ENCODE measurements at regions not wholly inside any gene's neighbourhood (a gene's known extent, or its start where the extent isn't known, plus 50 kb on each side); places are given as distances from the start of the nearest gene placed in this dataset.

- intact Hi-C loops (cut with DNase I) = no loop called here
Observed at GRCh38 chr14:22475381-22475780, 113.6 kb downstream of the DAD1 start.

GRCh38 chr14:22474730-22475351 is 114.2 kb downstream of the DAD1 start:
- TF ChIP-seq CTCF (IDR thresholded peaks at IDR 0.05) = no peak
- Histone ChIP-seq H3K36me3 (no peaks in the 10 kb centered on the region), H3K27ac (no peak overlapping the region), H3K27me3 (no peaks in the 10 kb centered on the region), H3K4me3 (no peak overlapping the region), H3K4me1 (peaks cover 0 to 3% of the 10 kb centered on the region in 2 donors), H3K9me3 (no peaks in the 10 kb centered on the region)
- intact Hi-C loops (cut with DNase I) = loop anchor here (5.0 kb wide), 1 partner anchor 158 kb away; no protein-coding TSS in a partner anchor
- DNase-seq (ENCODE audit: low spot score in 2 of 2) = no peak

More at GRCh38 chr14:22475381-22475780, 113.6 kb downstream of the DAD1 start:
- no peak for DNase-seq (ENCODE audit: low spot score in 2 of 2)
- no peak for TF ChIP-seq CTCF (IDR thresholded peaks at IDR 0.05)
- Histone ChIP-seq H3K27me3 (no peaks in the 10 kb centered on the region), H3K27ac (no peak overlapping the region), H3K36me3 (no peaks in the 10 kb centered on the region), H3K4me1 (peaks cover 0 to 3% of the 10 kb centered on the region in 2 donors), H3K9me3 (no peaks in the 10 kb centered on the region), H3K4me3 (no peak overlapping the region)

- peak in 1 of 3 experiments; percentile 53 for TF ChIP-seq CTCF (IDR thresholded peaks at IDR 0.05)
Observed at GRCh38 chr14:22472935-22473854, 115.8 kb downstream of the DAD1 start.

GRCh38 chr14:22472466-22472865 is 116.6 kb downstream of the DAD1 start:
- TF ChIP-seq CTCF (IDR thresholded peaks at IDR 0.05) = no peak
- Histone ChIP-seq H3K36me3 (no peaks in the 10 kb centered on the region), H3K4me3 (no peak overlapping the region), H3K27ac (no peak overlapping the region), H3K9me3 (no peaks in the 10 kb centered on the region), H3K27me3 (no peaks in the 10 kb centered on the region), H3K4me1 (peaks cover 0 to 3% of the 10 kb centered on the region in 2 donors)
- no peak for DNase-seq (ENCODE audit: low spot score in 2 of 2)
- intact Hi-C loops (cut with DNase I) = loop anchor here (5.0 kb wide), 1 partner anchor 155 kb away; no protein-coding TSS in a partner anchor

More at GRCh38 chr14:22472935-22473854, 115.8 kb downstream of the DAD1 start:
- H3K36me3 ChIP-seq = no peaks in the 10 kb centered on the region
- H3K9me3 ChIP-seq = no peaks in the 10 kb centered on the region
- no peak overlapping the region for H3K27ac ChIP-seq
- H3K27me3 ChIP-seq = no peaks in the 10 kb centered on the region
- intact Hi-C loops (cut with DNase I) = loop anchor here (1.0 to 5.0 kb wide), 2 partner anchors 86 to 156 kb away; no protein-coding TSS in a partner anchor
- peaks cover 0 to 3% of the 10 kb centered on the region in 2 donors for H3K4me1 ChIP-seq
- no peak for DNase-seq (ENCODE audit: low spot score in 2 of 2)
- H3K4me3 ChIP-seq = no peak overlapping the region

- no peak for DNase-seq (ENCODE audit: low spot score in 2 of 2)
- H3K4me1 ChIP-seq = peaks cover 0 to 3% of the 10 kb centered on the region in 2 donors
- no peak overlapping the region for H3K4me3 ChIP-seq
- no peaks in the 10 kb centered on the region for H3K27me3 ChIP-seq
- intact Hi-C loops (cut with DNase I) = loop anchor here (5.0 kb wide), 1 partner anchor 154 kb away; no protein-coding TSS in a partner anchor
- no peaks in the 10 kb centered on the region for H3K9me3 ChIP-seq
- no peaks in the 10 kb centered on the region for H3K36me3 ChIP-seq
- no peak overlapping the region for H3K27ac ChIP-seq
- peak in 2 of 3 experiments; percentile 18 to 43 for TF ChIP-seq CTCF (IDR thresholded peaks at IDR 0.05)
Observed at GRCh38 chr14:22471545-22472121, 117.4 kb downstream of the DAD1 start.

Data from ascending aorta (tissue), 2 donors.